Epithelial cell of prostate (primary cell): ENCODE measurements at regions not wholly inside any gene's neighbourhood (a gene's known extent, or its start where the extent isn't known, plus 50 kb on each side); places are given as distances from the start of the nearest gene placed in this dataset.
"Not testable (repeated sequence)": the region's sequence is repeated elsewhere in the genome, so short reads cannot be mapped to it uniquely, and the experiment has no call there.

Source experiments
- DNase-seq: peaks from one replicate; pipeline ENCODE4 v3.0.0-alpha.2; 2011; ENCODE audit warnings: low read depth, low spot score
- H3K27ac ChIP-seq: fragments of 450-650 bp; 2 replicates; pipeline ENCODE4 v1.5.1; 2017; ENCODE audit warnings: mild to moderate bottlenecking

GRCh38 chr9:105021917-105022316 lies 94.0 kb upstream of the ABCA1 start:
- H3K27ac ChIP-seq: no peak overlapping the region
- DNase-seq: no peak

DNA sequence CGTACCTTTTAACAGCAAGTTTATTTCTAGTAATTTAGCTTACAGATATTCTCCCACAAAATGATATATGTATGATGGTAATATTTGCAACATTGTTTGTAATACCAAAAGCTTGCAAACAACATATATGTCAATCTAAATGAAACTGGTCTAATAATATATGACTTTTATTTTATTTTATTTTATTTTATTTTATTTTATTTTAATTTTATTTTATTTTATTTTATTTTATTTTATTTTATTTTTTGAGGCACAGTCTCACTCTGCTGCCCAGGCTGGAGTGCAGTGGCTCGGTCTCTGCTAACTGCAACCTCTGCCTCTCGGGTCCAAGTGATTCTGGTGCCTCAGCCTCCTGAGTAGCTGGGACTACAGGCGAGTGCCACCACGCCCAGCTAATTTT lies 94.6 kb upstream of the ABCA1 start:
- DNase-seq, H3K27ac ChIP-seq: not testable (repeated sequence)

- DNase-seq: no peak
- H3K27ac ChIP-seq: no peak overlapping the region
Measured at GRCh38 chr9:105023788-105024187, 95.8 kb upstream of the ABCA1 start.

- no peak overlapping the region for H3K27ac ChIP-seq
- no peak for DNase-seq
Measured at GRCh38 chr9:105024529-105024928, 96.6 kb upstream of the ABCA1 start.

DNA sequence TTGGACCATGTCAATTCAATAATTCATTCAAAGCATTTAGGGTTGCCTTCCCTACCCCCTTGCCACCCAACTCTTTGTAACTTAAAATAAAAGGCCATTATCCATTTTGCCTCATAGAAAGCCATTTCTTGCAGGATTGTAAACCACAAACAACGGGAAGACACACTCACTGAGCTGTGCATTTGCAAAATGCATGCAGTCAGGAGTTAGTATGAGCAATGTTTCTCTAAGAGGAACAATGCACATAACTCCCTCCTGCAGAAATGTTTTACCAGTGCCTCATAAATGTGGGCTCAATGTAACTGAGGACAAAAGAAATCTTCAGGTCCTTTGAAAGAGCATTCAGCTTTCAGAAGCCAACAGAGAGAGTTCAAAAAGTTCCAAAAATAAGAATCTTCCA lies 98.5 kb upstream of the ABCA1 start:
- H3K27ac ChIP-seq: no peak overlapping the region
- no peak for DNase-seq

DNA sequence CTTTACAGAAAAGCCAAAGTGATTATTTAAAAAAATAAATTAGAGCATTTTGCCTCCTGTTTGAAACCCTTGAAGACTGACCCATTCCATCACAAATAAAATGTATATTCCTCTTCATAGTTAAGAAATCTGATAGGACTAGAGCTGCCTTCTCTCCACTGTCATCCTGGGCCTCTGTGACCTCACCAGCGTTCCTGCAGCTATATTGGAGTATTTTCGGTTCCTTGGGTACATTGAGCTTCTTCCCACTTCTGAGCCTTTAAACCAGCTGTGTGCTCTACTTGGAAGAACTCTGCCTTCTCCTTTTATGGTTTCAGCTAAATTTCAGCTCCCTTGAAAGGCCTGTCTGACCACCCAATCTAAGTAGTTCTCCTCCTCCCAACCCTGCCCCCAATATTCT lies 99.1 kb upstream of the ABCA1 start:
- no peak for DNase-seq
- H3K27ac ChIP-seq: no peak overlapping the region

DNA sequence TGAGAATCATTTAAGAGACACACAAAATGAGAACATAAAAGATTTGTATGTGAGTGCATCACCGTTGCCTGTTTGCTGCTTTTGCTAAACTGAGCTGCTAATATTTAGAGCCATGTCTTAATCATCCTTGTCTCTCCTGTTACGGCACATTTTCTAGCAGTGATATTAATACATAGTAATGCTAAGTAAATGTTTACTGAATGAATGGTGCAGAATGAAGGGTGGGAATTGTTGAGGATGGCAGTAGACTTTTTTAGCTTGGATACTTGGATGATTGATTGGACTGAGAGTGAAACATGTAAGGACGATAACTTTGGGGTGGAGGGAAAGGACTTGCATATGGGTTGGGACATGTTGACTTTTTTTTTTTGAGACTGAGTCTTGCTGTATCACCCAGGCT lies 102.3 kb upstream of the ABCA1 start:
- peak overlapping the region; percentile 73 for H3K27ac ChIP-seq
- peak; percentile 72 for DNase-seq

GRCh38 chr9:105037139-105037538 lies 109.2 kb upstream of the ABCA1 start:
- no peak overlapping the region for H3K27ac ChIP-seq
- DNase-seq: no peak

- DNase-seq: no peak
- H3K27ac ChIP-seq: no peak overlapping the region
Measured at GRCh38 chr9:105038051-105038450, 110.1 kb upstream of the ABCA1 start.

GRCh38 chr9:105039175-105039799 lies 111.3 kb upstream of the ABCA1 start:
- DNase-seq: no peak
- no peak overlapping the region for H3K27ac ChIP-seq

DNA sequence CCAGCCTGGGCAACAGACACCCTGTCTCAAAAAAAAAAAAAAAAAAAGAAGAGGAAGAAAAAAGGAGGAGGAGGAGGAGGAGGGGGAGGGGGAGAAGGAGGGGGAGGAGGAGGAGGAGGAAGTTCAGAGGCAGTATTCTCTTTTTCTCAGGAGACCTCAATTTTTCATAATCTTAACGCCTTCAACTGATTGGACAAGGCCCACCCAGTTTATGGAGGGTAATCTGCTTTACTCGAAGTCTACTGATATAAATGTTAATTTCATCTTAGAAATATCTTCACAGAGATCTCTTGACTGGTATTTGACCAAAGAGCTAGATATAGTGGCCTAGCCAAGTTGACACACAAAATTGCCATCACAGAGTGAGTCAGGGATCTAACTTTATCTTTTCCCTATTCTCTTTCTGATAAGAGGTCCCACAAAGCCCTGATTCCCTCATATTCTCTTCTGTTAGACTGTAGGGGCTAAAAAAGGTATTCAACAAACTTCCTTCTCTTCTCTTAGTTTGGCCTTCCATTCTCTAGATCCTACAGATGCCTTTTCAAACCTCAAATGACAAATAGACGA lies 115.5 kb upstream of the ABCA1 start:
- DNase-seq: no peak
- H3K27ac ChIP-seq: no peak overlapping the region

GRCh38 chr9:105044518-105044917 lies 116.6 kb upstream of the ABCA1 start:
- no peak overlapping the region for H3K27ac ChIP-seq
- DNase-seq: no peak

DNA sequence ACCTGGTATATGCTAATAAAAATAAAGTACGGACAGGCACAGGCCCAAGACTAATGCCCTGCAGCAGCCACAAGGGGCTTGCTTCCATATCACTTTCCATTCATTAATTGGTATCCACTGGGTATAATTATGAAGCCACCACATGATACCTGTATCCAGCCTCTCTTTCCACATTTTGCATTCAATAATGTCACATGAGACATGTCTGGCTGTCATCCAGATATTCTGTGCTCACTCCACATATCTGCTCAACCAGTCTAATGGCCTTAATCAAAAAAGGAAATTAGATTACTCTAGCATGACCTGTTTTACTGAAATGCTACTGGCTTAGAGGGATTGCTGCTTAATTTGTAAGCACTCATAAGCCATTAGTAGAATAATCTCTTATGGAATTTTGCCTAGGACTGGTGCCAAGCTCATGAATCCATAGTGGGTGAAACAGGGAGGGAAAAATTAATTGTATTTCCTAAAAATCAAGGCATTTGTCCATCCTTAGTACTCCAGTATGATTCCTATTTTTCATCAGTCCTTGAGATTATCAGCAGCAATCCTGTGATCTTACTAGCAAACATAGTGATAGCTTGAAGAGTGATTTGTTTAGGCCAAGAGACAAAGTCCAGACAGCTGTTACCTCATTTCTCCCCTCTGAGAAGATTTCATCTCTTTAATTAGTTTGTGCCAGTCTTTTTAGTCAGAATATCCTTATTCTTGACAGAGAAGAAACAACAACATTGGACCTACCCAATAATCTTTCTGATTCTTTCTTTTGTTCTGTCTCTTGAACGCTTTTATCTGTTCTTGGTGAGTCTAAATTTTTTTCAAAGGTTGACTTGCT lies 119.2 kb upstream of the ABCA1 start:
- no peak overlapping the region for H3K27ac ChIP-seq

DNA sequence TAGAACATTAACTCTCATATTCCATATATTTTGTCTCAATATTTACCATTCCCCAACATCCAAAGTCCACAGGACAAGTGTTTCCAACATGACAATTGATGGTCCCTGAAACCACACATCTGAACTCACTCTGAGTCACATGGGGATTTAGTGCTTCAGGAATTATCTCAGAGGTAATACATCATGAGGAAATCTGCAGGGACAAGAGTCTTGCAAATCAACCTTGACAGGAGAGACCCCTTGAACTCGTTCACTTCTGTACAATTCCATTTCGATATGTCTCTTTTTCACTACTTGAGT lies 119.7 kb upstream of the ABCA1 start:
- no peak overlapping the region for H3K27ac ChIP-seq
- no peak for DNase-seq

More for the DNA sequence above, 119.2 kb upstream of the ABCA1 start:
- no peak for DNase-seq

DNA sequence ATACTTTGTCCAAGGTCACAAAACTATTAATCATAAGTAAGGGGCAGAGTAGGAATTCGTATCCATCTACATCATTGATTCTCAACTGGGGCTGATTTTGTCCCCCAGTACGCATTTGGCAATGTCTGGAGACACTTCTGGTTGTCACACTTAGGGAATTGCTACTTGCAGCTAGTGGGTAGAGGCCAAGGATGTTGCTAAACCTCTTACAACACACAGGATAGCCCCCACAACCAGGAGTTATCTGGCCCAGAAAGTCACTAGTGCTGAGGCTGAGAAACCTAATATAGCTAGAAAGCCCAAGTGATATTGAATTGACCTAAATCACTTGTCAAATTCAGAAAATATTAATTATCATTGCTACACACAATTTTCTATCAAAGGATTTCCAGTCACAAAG lies 120.4 kb upstream of the ABCA1 start:
- no peak for DNase-seq
- no peak overlapping the region for H3K27ac ChIP-seq

DNA sequence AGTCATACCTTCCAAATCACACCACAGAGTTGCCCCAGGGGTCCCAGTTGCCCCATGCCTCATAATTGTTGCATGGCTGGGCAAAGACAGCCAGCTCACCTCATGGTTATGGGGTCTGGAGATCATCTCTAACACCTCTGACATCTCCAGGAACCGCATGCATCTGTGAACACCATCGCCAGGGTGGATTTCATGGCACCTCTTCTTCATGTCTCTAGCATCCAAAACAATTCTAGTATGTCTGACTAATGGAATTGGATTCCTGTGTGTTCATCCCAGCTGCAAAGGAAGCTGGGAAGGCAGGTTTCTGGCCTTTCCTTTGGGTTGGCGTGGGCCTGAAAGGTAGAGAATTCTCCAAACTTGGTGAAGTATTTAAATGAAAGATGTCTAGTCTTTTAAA lies 122.3 kb upstream of the ABCA1 start:
- no peak for DNase-seq
- H3K27ac ChIP-seq: no peak overlapping the region

GRCh38 chr9:105051897-105052296 lies 123.9 kb upstream of the ABCA1 start:
- no peak for DNase-seq
- H3K27ac ChIP-seq: no peak overlapping the region

GRCh38 chr9:105052346-105052745 lies 124.4 kb upstream of the ABCA1 start:
- no peak for DNase-seq
- peak overlapping the region; percentile 78 for H3K27ac ChIP-seq

- peak; percentile 85 for DNase-seq
- peak overlapping the region; percentile 78 for H3K27ac ChIP-seq
Measured at GRCh38 chr9:105053209-105053652, 125.3 kb upstream of the ABCA1 start.

- DNase-seq: no peak
- peak overlapping the region; percentile 78 for H3K27ac ChIP-seq
Measured at GRCh38 chr9:105054491-105054890, 126.5 kb upstream of the ABCA1 start.

DNA sequence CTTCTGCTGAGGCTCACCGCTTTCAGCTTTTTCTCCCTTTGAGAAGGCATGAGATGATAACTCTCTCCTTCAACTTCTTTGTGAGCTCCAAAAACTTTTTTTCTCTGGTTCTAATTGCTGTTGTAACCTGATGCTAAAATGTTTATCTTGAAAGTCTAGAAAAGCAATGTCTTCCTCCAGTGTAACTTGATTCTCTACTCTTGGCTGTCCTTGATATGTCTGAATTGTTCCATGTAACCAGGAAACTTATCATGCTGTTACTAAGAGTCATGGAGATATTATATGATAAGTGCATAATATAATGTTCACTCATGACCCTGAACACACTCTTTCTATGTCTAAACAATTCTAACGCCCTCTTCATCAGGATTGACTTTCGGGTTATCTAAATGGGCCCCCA lies 128.0 kb upstream of the ABCA1 start:
- no peak for DNase-seq
- H3K27ac ChIP-seq: no peak overlapping the region

DNA sequence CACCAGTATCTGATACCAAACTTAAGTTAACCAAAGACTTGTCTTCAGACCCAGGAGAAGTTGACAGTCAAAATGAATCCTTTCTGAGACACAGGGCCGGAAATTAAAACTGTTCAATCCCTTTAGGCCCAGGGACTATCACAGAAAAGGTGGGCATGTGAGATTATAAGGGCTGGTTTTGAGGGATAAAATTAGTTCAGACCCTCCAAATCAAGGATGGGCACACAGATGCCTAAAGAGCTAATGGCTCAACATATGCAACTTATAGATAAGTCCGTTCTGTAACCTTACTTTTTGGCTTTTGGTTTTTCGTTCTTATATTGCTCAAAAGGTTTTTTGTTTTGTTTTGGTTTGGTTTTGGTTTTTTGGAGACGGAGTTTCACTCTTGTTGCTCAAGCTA lies 129.6 kb upstream of the ABCA1 start:
- no peak overlapping the region for H3K27ac ChIP-seq

More for the DNA sequence above, 129.6 kb upstream of the ABCA1 start:
- no peak for DNase-seq
